Stimulated activated CD8-positive, alpha-beta memory T cell treated with anti-CD3 and anti-CD28 coated beads, Interleukin-2, amount 100 ng/mL, for 1 hour (primary cell): ENCODE measurements at regions not wholly inside any gene's neighbourhood (a gene's known extent, or its start where the extent isn't known, plus 50 kb on each side); places are given as distances from the start of the nearest gene placed in this dataset.

ENCODE experiments used
- DNase-seq, 2 donors: peaks; one replicate each; pipeline ENCODE4 v3.0.0-alpha.2; 2020; ENCODE audit warnings: low read depth in 2 of 2

GRCh38 chr9:78788101-78788500 lies 491.2 kb downstream of the PSAT1 start:
- DNase-seq: no peak

- no peak for DNase-seq
Measured at GRCh38 chr9:78791779-78792178, 494.9 kb downstream of the PSAT1 start.

GRCh38 chr9:78792745-78793144 lies 495.8 kb downstream of the PSAT1 start:
- no peak for DNase-seq

- DNase-seq: no peak
Measured at GRCh38 chr9:78805771-78806170, 508.8 kb downstream of the PSAT1 start.

- DNase-seq: no peak
Measured at GRCh38 chr9:78806492-78807160, 509.7 kb downstream of the PSAT1 start.

GRCh38 chr9:78807286-78807685 lies 510.4 kb downstream of the PSAT1 start:
- DNase-seq: no peak

- DNase-seq: no peak
Measured at GRCh38 chr9:78808048-78808447, 511.1 kb downstream of the PSAT1 start.

- no peak for DNase-seq
Measured at GRCh38 chr9:78811622-78812276, 514.8 kb downstream of the PSAT1 start.

GRCh38 chr9:78812665-78813064 lies 515.7 kb downstream of the PSAT1 start:
- DNase-seq: no peak

GRCh38 chr9:78813602-78814180 lies 516.8 kb downstream of the PSAT1 start:
- no peak for DNase-seq

GRCh38 chr9:78821126-78821822 lies 524.3 kb downstream of the PSAT1 start:
- DNase-seq: no peak

GRCh38 chr9:78826527-78826926 lies 529.6 kb downstream of the PSAT1 start:
- no peak for DNase-seq

- no peak for DNase-seq
Measured at GRCh38 chr9:78828521-78828920, 531.6 kb downstream of the PSAT1 start.

- DNase-seq: no peak
Measured at GRCh38 chr9:78830301-78830700, 533.4 kb downstream of the PSAT1 start.

- DNase-seq: no peak
Measured at GRCh38 chr9:78831726-78832125, 534.8 kb downstream of the PSAT1 start.

GRCh38 chr9:78835928-78836450 lies 539.1 kb downstream of the PSAT1 start:
- DNase-seq: no peak

- DNase-seq: no peak
Measured at GRCh38 chr9:78839252-78839651, 542.3 kb downstream of the PSAT1 start.

- DNase-seq: no peak
Measured at GRCh38 chr9:78848061-78848460, 551.1 kb downstream of the PSAT1 start.

- no peak for DNase-seq
Measured at GRCh38 chr9:78856144-78856543, 559.2 kb downstream of the PSAT1 start.

GRCh38 chr9:78856781-78857180 lies 559.9 kb downstream of the PSAT1 start:
- no peak for DNase-seq

- DNase-seq: no peak
Measured at GRCh38 chr9:78857373-78858225, 560.7 kb downstream of the PSAT1 start.
